DND-41 (cell line): ENCODE measurements at regions not wholly inside any gene's neighbourhood (a gene's known extent, or its start where the extent isn't known, plus 50 kb on each side); places are given as distances from the start of the nearest gene placed in this dataset.

Experiments
- CTCF ChIP-seq: IDR thresholded peaks from 2 replicates; pipeline ENCODE4 v1.5.1; 2012; ENCODE audit warnings: borderline replicate concordance, low read length, moderate library complexity, mild to moderate bottlenecking; ENCODE audit not compliant: poor library complexity, severe bottlenecking; ENCODE audit errors: extremely low read depth
- EZH2 ChIP-seq: IDR thresholded peaks from 3 replicates; pipeline ENCODE4 v1.6.1; 2012; ENCODE audit warnings: borderline replicate concordance, low read depth, mild to moderate bottlenecking, moderate library complexity, low read length, inconsistent platforms; ENCODE audit not compliant: severe bottlenecking

GRCh38 chr1:68907491-68907890 lies 410.6 kb upstream of the DEPDC1 start:
- TF ChIP-seq CTCF (no peak), EZH2 (no peak)
